Ecto neural progenitor cell (in vitro differentiated cells): ENCODE measurements at regions not wholly inside any gene's neighbourhood (a gene's known extent, or its start where the extent isn't known, plus 50 kb on each side); places are given as distances from the start of the nearest gene placed in this dataset.
A peak's percentile ranks its signal among the peaks of the same experiment; 100 is the strongest.
"Not testable (repeated sequence)": the region's sequence is repeated elsewhere in the genome, so short reads cannot be mapped to it uniquely, and the experiment has no call there.

Experiments used
- DNase-seq: peaks from one replicate; pipeline ENCODE4 v3.0.0-alpha.2; 2018; ENCODE audit warnings: low spot score

DNA sequence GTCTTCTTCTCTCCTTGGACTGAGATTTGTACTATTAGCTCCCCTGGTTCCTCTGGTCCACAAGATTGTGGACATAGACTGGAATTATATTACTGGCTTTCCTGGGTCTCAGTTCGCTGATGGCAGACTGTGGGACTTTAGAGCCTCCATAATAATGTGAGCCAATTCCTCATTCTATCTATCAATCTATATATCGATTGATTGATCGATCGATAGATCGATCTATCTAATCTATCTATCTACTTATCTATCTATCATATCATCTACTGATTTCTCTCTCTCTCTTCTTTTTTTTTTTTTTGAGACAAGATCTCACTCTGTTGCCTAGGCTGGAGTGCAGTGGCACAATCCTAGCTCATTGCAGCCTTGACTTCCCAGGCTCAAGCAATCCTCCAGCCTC is 51.5 kb upstream of the DDR1 start:
- DNase-seq = no peak

DNA sequence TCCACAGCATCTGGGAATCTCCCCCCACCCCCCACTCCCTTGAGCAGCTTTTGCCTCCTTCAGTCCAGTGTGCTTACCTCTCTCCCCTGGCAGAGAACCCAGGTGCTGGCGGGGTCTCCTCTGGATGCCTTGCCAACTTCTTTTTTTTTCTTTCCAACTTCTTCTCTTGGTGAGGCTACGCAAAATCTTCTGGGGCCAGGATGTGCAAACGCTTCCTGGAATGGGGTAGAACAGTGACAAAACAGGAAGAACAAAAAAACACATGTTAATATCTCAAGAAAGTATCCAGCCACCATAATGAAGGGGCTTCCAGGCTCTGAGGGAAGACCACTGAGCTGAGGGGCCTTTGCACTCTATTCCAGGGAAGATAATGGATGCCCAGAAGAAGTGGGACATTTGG is 53.9 kb upstream of the DDR1 start:
- DNase-seq = no peak

DNA sequence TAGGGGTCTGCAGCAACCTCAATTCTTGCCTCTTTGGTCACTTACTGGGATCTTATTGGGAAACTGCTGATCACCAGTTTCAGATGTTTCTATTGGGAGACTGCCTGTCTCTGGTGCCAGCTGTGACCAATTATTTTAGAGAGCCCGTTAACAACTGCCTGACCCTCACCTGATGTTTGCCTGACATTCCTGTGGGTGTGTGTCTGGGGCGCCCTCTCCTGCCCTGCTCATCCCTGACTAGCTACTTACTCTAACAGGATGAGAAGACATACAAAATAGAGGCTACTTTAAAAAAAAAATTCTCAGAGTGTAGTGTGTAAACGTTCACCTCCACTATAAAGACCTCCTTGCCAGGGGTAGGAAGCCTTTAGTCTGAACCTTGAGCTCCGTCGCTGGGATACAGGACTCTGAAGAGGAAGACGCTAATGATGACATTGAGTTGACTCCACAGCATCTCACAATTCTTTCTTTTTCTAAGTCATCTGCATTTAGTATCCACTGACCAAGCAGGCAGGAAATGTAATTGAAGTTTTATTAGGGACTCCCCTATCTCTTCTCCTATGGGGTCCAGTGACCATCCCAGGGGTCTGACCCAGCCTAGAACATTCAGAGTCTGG is 54.6 kb upstream of the DDR1 start:
- DNase-seq = no peak

DNA sequence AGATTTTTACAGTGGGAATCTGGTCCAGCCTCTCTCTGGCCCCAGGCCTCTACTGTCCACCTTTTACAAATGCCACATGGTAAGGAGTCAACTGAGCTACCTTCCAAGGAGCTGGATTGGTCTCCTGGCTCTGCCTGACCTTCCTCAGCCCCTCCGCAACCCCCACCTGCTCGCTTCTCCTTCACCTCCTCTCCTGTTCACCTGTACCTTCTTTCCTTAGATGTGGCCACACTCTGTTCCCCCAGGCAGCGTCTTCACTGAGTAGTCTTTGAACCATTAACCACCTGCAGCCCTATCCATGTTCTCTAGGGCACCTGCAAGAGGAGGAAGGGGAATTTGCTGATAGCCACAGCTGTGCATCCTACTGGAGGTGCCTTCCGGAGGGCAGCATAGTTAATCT is 55.3 kb upstream of the DDR1 start:
- DNase-seq = no peak

DNA sequence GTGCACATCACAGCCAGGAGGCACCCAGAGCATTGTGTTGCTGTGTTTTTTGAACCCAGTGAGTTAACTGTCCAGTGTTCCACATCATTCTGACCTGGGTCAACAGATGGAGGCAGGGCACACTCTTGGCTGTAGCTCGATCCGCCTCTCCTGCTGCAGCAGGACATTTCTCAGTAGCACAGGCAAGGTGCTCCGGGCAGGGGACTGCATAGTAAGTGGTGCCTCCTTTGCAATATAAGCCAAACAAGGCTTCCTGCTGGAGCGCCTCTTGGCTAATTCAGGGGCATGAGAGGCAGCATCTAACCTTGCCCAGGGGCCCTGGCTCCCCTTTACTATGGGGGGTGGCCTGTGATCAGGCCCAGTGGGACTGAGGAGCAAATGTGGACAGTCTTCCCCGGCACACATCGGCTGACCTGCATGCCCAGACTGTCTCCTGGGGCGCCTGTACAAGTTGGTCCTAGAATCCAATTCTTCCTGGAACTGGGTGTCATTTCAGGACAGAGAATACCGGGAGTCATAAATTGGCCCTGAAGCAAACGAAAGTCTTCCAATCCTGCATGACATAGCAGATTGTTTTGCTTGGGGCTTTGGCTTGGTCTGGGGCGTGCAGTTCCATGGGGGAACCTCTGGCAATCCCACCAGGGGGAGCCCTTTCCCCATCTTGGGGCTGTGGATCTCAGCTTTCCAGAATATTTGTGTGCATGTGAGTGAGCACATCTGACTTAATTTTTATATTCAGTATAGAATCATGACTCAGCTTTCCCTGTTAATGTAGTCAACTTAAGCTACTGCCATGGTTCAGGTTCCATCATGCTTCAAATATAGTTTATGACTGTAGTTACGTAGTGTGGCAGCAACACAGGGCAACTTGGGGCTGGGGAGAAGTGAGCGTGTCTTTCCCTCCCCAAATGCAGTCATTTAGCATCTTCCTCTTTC is 56.0 kb upstream of the DDR1 start:
- DNase-seq = peak; percentile 86

DNA sequence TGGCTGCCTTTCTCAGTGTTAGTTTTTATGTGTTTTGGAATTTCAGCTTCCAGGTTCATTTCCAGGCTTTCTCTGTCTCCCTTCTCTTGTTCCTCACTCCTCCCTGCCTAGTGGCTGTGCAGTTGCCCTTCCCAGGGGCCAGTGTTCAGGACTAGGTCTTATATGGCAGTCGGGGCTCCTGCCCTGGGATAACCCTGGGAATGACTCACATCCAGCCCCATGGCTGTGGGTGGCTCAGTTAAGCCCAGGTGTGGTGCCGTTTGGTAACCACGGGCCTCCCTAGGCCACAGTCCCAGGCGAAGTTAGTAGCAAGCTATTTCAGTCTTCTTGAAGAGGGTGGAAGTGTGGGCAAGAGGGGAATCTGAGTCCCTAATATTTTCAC is 57.4 kb upstream of the DDR1 start:
- DNase-seq = no peak

DNA sequence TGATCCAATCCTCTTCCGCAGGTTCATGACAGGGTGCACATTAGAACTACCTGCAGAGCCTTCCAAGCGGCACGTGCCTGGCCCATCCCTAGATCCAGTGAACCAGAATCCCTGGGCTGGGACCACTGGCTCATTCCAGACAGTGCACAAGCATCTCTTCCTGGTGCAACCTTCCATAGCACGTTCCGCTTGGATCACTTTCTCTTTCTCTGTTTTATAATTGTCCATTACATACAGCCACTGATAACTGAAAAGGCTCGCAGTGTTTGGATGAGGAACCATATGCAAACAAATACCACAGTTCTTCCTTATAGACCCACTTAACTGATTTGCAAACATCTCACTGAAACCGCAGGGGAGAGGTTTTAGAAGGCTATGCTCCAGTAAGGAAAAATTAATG is 59.6 kb upstream of the DDR1 start:
- no peak for DNase-seq

DNA sequence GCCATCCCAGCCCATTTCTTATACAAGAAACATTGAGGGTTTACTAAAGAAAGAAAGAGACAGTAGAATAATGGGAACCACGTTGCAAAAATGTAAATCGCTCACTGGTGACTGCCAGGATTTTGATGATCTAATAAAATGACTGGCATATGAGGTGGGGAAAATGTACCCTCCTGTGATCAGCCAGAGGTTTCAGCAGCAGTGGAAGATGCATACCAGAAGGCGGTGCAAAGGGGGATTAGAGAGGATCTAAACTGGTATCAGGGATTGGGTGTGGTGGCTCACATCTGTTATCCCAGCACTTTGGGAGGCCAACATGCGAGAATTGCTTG is 60.8 kb upstream of the DDR1 start:
- no peak for DNase-seq

DNA sequence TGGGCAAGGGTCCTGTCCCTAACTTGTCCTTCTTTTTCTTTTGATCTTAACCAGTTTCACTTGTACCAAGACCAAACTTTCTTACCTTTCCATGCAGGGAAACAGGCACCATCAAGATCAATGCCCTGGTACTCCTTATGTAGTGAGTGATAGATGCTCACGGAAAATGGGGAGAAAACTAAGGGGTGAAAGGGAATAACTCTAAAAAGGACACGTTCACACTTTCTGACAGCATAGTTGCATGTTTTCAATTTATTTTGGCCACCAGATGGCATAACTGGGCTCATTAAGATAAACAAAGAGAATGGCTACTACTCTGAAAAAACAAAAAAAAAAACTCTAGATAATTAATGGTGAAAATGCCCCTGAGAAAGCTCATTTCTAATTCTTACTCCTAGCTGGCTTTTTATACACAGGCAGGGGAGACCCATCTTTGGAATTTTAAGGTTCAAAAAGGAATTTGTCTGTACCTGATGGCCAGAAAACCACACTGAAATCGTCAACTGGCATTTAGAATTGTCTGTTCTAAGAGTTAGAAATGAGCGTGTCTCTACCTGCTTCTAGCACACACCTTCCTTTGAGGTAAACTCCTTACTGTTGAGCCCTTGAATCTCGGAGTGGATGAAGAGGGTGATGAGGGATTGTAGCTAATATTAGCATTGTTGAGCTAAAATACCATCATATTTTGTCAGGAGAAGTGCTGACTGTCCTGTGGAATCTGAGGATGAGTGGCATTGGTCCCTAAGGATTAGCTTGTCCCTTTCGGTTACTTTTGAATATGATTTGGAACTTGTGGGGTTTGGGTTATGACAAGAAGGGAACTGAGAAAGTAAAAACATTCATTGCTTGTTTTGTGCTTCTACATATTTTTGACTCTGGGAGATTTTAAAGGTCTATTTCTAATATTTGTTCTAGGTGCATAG is 62.2 kb upstream of the DDR1 start:
- DNase-seq = no peak

DNA sequence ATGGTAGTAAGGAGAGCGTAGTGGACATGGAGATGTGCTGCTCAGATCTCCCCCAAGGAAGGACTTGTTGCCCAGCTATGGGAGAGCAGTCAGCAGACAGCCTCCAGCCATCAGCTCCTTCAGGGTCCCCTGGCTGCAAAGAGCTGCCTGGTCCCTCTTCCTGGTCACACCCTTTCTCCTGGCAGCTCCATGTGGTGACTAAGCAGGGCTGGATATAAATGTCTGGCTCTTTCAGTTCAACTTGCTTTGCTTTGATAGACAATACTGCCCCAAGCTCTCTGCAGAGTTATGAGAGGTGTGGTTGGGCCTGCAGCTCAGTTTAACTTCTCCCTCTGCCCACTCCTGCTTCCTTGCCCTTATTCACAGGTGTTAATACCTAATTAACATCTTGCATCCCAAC is 64.1 kb upstream of the DDR1 start:
- no peak for DNase-seq

DNA sequence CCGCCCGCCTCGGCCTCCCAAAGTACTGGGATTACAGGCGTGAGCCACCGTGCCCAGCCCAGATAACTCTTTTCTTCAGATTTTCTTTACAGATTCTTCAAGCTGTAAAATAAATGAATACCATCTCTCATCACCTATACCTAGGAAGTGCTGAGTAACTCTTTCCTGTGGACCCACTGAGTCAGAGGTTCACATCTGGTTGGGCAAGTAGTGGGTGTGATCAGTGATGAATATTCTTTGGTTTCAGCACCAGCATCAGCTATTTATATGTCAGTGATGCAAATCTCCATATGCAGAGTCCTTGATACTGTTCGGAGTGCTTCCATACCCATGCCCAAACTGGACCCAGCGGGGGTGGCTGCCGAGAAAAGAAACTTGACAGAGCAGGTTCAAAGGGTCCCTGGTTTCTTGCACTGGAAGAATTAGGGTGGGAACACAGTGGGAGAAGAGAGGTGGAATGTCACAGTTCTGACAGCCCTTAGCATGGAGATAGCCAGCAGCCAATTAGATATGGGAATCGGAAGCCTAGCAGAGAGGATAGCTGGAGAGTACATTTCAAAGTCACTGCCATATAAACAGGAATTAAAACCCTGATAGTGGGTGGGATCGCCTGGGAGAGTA is 64.9 kb upstream of the DDR1 start:
- DNase-seq = no peak

DNA sequence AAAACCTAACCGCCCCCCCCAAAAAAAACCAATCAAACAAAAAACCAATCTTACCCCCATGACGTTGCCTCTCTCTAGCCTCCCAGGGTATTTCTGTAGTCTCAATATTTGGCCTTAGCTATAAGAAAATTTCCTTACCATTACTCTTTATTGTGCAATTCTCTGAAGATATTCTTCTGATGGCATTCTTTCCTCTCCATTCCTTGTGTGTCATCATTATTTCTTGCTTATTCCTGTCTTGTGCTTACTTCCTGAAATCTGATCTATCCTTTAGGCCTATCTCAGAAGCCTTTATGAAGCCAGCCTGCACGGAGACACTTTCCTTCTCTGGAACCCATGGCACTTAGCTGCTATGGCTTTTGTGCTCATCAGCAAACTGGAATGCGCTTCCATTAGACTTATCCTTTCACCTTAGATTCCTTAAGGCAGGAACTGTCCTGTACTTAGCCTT is 65.9 kb upstream of the DDR1 start:
- no peak for DNase-seq

DNA sequence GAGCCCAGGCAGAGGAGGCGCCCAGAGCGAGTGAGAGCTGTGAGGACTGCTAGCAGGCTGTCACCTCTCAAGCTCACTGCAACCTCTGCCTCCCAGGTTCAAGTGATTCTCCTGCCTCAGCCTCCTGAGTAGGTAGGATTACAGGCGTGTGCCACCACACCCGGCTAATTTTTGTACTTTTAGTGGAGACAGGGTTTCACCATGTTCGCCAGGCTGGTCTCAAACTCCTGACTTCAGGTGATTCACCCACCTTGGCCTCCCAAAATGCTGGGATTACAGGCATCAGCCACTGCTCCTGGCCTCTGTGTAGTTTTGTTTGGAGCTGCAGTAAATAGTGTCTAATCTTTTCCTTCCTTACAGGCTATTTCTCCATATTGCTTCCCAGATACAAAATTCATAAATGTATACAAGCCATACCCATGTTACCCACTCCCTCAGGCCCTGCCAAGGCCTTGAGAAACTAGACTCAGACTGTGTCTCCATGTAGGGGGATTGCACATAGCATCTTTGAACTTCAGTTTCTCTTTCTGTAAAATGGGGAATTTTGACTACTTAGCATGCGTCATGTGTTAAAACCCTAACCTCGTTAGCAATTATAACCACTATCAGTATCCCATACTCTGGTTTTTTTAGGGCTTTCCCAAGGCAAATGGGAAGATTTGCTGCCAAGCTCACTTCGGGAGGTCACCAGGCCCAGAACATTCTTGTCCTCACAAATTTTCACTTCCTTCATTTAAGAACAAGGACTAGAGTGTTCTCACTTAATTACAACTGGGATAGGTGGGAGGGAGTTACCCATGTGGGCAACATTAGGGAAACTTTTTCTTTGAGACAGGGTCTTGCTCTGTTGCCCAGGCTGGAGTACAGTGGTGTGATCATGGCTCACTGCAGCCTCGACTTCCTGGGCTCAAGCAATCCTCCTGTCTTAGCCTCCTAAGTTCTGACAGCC is 67.3 kb upstream of the DDR1 start:
- no peak for DNase-seq

DNA sequence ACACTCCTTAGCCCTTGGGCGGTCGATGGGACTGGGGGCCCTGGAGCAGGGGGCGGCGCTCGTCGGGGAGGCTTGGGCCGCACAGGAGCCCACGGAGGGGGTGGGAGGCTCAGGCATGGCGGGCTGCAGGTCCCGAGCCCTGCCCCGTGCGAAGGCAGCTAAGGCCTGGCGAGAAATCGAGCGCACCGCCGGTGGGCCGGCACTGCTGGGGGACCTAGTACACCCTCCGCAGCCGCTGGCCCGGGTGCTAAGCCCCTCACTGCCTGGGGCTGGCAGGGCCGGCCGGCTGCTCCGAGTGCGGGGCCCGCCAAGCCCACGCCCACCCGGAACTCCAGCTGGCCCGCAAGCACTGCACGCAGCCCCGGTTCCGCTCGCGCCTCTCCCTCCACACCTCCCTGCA is 68.0 kb upstream of the DDR1 start:
- DNase-seq = not testable (repeated sequence)

DNA sequence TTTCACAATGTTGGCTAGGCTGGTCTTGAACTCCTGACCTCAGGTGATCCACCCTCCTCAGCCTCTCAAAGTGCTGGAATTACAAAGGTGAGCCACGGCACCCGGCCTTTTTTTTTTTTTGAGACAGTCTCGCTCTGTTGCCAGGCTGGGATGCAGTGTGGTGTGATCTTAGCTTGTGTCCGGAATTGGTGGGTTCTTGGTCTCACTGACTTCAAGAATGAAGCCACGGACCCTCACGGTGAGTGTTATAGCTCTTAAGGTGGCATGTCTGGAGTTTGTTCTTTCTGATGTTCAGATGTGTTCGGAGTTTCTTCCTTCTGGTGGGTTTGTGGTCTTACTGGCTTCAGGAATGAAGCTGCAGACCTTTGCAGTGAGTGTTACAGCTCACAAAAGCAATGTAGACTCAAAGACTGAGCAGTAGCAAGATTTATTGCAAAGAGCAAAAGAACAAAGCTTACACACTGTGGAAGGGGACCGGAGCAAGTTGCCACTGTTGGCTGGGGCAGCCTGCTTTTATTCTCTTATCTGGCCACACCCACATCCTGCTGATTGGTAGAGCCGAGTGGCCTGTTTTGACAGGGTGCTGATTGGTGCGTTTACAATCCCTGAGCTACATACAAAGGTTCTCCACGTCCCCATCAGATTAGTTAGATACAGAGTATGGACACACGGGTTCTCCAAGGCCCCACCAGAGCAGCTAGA is 69.1 kb upstream of the DDR1 start:
- not testable (repeated sequence) for DNase-seq

DNA sequence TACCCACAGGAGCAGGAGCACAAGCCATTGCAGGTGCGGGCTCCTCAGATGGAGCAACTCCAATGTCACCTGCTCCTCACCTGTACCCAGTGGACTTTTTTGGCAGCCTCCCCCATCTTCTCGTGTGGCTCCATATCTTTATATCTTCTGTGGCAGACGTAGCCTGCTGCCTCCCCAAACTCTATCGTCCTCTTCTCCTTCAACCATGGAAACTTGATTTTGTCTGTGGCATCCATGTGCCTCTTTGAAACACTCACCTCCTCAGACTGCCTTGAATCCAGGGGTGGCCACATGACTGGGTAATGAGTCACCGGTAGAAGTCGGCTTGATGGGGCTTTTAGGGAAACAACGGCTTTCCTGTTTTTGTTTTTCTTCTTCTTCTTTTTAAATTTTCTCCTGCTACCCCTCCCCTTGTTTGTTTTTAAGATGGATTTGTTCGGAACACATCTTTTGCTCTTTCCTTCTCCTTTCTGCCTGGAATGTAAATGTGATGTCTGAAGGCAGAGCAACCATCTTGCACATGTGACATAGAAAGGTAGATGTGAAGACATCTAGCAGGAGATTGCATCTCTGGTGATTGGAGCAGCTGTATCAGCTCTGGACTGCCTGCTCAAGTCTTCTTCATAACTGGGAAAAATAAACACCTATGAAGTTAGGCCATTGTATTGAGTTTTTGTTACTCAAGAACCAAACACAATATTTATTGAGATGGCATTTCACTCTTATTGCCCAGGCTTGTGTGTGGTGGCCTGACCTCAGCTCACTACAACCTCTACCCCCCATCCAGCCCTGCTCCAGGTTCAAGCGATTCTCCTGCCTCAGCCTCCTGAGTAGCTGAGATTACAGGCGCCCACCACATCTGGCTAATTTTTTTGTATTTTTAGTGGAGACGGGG is 69.9 kb upstream of the DDR1 start:
- DNase-seq = no peak

DNA sequence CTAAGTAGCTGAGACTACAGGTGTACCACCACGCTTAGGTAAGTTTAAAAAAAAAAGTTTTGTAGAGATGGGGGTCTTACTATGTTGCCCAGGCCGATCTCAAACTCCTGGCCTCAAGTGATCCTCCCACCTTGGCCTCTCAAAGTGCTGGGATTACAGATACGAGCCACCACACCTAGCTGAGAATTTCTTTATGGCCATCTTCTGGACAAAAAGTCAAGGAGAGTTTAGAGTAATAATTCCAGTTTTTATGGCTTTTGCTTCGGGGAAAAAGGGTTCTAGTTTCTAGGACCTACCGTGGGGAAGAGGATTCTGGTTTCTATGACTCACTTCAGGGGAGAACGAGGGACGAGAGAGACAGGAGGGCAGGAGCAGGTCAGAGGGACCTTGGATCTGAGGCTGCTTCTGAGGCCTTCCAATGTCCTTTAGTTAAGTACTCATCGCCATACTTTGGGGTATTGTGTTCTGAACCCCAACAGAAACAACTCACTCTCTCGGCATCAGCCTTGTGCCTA is 69.3 kb upstream of the IER3 start:
- no peak for DNase-seq

DNA sequence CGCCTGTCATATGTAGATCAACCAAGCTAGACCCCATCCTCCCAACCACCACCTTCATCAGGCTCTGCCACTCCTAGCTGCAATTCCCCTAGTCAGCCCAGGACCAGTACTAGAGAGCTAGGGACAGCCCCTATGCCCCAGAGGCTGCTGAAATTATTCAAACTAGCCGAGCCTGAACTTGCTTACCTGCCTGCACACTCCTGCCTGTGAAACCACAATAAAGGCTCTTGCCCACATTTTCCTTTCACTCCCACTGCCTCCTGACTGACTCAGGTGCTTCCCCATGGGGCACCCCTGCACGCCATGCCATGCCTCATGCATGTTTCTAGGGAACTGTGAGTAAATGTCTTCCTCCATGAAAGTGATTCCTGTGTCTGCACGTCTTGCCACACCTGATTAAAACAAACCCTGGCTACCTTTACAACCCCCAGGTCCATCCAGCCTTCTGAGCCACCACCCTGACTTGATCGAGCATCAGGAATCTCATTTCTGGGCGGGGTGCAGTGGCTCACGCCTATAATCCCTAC is 66.5 kb upstream of the IER3 start:
- DNase-seq = no peak

DNA sequence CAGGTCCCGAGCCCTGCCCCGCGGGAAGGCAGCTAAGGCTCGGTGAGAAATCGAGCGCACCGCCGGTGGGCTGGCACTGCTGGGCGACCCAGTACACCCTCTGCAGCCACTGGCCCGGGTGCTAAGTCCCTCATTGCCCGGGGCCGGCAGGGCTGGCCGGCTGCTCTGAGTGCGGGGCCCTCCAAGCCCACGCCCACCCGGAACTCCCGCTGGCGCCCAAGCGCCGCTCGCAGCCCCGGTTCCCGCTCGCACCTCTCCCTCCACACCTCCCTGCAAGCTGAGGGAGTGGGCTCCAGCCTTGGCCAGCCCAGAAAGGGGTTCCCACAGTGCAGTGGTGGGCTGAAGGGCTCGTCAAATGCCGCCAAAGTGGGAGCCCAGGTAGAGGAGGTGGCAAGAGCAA is 63.2 kb upstream of the IER3 start:
- not testable (repeated sequence) for DNase-seq
